ENCODE measurements at regions not wholly inside any gene's neighbourhood (a gene's known extent, or its start where the extent isn't known, plus 50 kb on each side); places are given as distances from the start of the nearest gene placed in this dataset.
"Not testable (repeated sequence)": the region's sequence is repeated elsewhere in the genome, so short reads cannot be mapped to it uniquely, and the experiment has no call there.

- TF ChIP-seq, protein P1, sequence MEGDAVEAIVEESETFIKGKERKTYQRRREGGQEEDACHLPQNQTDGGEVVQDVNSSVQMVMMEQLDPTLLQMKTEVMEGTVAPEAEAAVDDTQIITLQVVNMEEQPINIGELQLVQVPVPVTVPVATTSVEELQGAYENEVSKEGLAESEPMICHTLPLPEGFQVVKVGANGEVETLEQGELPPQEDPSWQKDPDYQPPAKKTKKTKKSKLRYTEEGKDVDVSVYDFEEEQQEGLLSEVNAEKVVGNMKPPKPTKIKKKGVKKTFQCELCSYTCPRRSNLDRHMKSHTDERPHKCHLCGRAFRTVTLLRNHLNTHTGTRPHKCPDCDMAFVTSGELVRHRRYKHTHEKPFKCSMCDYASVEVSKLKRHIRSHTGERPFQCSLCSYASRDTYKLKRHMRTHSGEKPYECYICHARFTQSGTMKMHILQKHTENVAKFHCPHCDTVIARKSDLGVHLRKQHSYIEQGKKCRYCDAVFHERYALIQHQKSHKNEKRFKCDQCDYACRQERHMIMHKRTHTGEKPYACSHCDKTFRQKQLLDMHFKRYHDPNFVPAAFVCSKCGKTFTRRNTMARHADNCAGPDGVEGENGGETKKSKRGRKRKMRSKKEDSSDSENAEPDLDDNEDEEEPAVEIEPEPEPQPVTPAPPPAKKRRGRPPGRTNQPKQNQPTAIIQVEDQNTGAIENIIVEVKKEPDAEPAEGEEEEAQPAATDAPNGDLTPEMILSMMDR (conservative IDR thresholded peaks at IDR 0.05), result not testable (repeated sequence)
- TF ChIP-seq ZFX (IDR thresholded peaks at IDR 0.05), result not testable (repeated sequence)
Observed at GRCh38 chr5:110985882-110986281, 85.6 kb upstream of the TSLP start.

Data from C4-2B (cell line).